Fibroblast of the aortic adventitia (primary cell): ENCODE measurements at regions not wholly inside any gene's neighbourhood (a gene's known extent, or its start where the extent isn't known, plus 50 kb on each side); places are given as distances from the start of the nearest gene placed in this dataset.

Experiments used
- DNase-seq: peaks from one replicate; pipeline ENCODE4 v3.0.0-alpha.2; 2010; ENCODE audit warnings: low read depth
- H3K4me3 ChIP-seq: 2 replicates; pipeline ENCODE4 v1.5.1; 2011; ENCODE audit warnings: low read depth, mild to moderate bottlenecking, control low read depth, low read length, moderate library complexity
- TF ChIP-seq, protein P1 (sequence below): IDR thresholded peaks from 2 replicates; pipeline ENCODE4 v1.5.1; 2011; ENCODE audit warnings: mild to moderate bottlenecking, low read length, control low read depth, inconsistent platforms; ENCODE audit not compliant: insufficient read depth

DNA sequence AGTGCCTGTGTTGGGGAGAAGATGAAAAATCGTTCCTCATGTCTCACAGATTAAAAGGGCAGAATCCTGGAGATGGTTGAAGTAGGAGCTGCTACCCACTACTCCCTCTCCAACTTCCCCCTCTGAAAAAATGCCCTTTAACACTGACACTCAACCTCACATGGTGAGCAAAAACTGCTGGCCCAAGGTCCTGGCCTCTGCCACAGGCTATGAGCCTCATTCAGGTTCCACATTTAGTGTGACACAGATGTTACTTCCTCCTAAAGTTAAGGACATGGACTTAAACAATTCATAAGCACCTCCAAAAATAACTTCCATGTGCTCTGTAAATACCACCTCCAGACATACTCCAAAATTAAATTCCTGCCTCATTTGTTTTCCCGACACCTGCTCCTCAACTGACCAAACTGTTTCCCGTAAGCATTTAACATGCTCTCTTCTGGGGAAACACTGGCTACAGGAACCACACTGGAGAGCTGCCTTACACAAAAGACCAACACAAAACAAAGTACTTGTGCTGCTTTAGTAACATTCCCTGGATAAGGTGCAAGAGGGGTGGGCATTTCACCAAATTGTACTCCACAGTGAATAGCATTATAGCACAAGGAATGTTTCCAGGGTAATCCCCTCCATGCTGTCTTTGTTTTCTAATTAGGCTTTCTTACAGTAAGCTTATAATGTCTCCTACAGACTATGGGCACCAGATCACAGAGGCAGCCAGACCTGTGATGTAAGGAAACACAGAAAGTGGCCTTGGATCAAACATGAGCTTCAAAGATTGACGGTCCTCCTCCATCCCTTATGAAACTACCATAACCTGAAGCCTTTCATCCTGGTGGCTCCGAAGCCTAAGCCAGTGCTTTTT lies 57.0 kb downstream of the PHLDA1 start:
- H3K4me3 ChIP-seq = no peak overlapping the region
- TF ChIP-seq, protein P1, sequence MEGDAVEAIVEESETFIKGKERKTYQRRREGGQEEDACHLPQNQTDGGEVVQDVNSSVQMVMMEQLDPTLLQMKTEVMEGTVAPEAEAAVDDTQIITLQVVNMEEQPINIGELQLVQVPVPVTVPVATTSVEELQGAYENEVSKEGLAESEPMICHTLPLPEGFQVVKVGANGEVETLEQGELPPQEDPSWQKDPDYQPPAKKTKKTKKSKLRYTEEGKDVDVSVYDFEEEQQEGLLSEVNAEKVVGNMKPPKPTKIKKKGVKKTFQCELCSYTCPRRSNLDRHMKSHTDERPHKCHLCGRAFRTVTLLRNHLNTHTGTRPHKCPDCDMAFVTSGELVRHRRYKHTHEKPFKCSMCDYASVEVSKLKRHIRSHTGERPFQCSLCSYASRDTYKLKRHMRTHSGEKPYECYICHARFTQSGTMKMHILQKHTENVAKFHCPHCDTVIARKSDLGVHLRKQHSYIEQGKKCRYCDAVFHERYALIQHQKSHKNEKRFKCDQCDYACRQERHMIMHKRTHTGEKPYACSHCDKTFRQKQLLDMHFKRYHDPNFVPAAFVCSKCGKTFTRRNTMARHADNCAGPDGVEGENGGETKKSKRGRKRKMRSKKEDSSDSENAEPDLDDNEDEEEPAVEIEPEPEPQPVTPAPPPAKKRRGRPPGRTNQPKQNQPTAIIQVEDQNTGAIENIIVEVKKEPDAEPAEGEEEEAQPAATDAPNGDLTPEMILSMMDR = no peak
- no peak for DNase-seq

DNA sequence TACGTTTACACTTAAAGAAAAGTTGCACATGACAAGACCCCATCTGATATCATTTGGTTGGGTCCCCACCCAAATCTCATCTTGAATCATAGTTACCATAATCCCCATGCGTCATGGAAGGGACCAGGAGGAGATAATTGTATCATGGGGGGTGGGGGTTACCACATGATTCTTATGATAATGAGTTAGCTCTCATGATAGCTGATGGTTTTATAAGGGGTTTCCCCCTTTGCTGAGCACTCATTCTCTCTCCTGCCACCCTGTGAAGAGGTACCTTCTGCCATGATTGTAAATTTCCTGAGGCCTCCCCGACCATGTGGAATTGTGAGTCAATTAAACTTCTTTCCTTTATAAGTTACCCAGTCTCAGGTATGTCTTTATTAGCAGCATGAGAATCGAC lies 60.3 kb downstream of the PHLDA1 start:
- TF ChIP-seq, protein P1 = no peak
- H3K4me3 ChIP-seq = no peak overlapping the region
- DNase-seq = no peak

DNA sequence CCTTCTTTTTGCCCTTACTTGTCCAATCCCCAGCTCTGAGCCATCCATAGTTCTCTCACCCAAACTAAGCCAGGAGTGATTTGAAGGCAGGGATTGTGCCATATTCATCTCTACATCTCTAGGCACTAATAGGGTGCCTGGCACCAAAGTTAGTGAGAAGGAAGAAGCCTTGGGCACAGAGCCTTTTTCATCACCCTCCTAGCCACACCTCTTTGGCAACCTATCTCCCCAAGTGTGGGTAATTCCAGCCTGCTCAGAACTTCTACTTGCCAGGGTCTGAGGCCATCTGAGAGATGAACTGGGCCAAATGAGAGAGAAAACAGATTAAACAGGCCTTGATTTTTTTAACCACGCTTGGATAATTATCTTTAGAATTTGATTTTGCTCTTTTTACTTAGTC lies 61.3 kb downstream of the PHLDA1 start:
- DNase-seq = no peak
- no peak overlapping the region for H3K4me3 ChIP-seq
- TF ChIP-seq, protein P1 = no peak

DNA sequence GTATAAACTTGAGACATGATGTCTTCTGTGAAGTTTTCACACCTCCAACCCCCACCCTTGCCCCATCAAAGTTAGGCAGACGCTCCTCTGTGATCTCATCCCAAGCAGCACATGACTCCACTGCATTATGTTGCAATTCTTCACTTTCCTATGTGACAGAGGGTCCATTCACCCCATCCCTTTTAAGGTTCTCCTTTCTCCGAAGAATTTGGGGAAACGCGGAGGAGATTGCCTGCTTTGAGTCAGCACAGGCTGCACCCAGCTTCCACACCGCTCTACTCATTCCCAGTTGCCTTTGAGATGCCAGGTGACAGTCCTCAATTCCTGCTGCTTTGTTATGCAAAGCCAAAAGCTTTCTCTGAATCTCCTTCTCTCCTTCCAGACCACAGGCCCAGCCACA lies 61.8 kb downstream of the PHLDA1 start:
- DNase-seq = no peak
- TF ChIP-seq, protein P1 = no peak
- H3K4me3 ChIP-seq = no peak overlapping the region

GRCh38 chr12:75965661-75966060 lies 65.9 kb downstream of the PHLDA1 start:
- TF ChIP-seq, protein P1 = no peak
- no peak for DNase-seq
- no peak overlapping the region for H3K4me3 ChIP-seq

DNA sequence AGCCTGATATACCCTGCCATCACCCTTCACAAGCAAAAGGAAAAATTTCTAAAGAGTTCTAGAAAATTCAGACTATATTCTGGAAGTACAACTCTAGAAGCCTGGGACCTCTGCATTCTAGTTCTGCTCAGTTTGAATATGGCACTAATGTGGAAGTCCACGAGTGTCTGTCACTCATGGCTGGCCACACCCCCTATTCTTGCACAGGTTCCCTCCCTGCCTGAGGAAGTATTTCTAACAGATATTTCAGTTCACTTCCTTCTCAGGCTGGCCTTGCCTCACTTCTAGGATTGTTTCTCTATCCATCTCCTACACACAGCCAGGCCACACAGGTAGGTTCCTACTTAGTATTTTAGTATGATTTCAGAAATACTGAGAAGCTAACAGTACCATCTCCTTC lies 67.4 kb downstream of the PHLDA1 start:
- TF ChIP-seq, protein P1 = no peak
- DNase-seq = no peak

More for the DNA sequence above, 67.4 kb downstream of the PHLDA1 start:
- H3K4me3 ChIP-seq = no peak overlapping the region
